Choroid plexus epithelial cell (primary cell): ENCODE measurements at regions not wholly inside any gene's neighbourhood (a gene's known extent, or its start where the extent isn't known, plus 50 kb on each side); places are given as distances from the start of the nearest gene placed in this dataset.

Experiments
- DNase-seq: peaks from one replicate; pipeline ENCODE4 v3.0.0-alpha.2; 2010; ENCODE audit warnings: low read depth
- H3K4me3 ChIP-seq: 2 replicates; pipeline ENCODE4 v1.5.1; 2011; ENCODE audit warnings: low read depth, mild to moderate bottlenecking, control low read depth, low read length, moderate library complexity
- CTCF ChIP-seq: conservative IDR thresholded peaks from 2 replicates; pipeline ENCODE4 v1.5.1; 2011; ENCODE audit warnings: low read depth, mild to moderate bottlenecking, control low read depth, inconsistent platforms, low read length, moderate library complexity

- TF ChIP-seq CTCF = no peak
- no peak for DNase-seq
- no peak overlapping the region for H3K4me3 ChIP-seq
Observed at GRCh38 chr2:190802626-190803209, 77.9 kb upstream of the GLS start.

- peak; percentile 64 for TF ChIP-seq CTCF
- no peak overlapping the region for H3K4me3 ChIP-seq
- DNase-seq = peak; percentile 68
Observed at GRCh38 chr2:190804182-190804795, 76.3 kb upstream of the GLS start.

GRCh38 chr2:190805126-190805525 is 75.5 kb upstream of the GLS start:
- DNase-seq = no peak
- TF ChIP-seq CTCF = no peak

GRCh38 chr2:190805843-190806242 is 74.8 kb upstream of the GLS start:
- TF ChIP-seq CTCF = no peak
- H3K4me3 ChIP-seq = no peak overlapping the region
- no peak for DNase-seq

More at GRCh38 chr2:190805126-190805525, 75.5 kb upstream of the GLS start:
- H3K4me3 ChIP-seq = no peak overlapping the region

GRCh38 chr2:190807886-190808285 is 72.7 kb upstream of the GLS start:
- TF ChIP-seq CTCF = no peak

GRCh38 chr2:190809139-190809764 is 71.4 kb upstream of the GLS start:
- no peak overlapping the region for H3K4me3 ChIP-seq
- TF ChIP-seq CTCF = no peak
- DNase-seq = no peak

More at GRCh38 chr2:190807886-190808285, 72.7 kb upstream of the GLS start:
- no peak for DNase-seq
- H3K4me3 ChIP-seq = no peak overlapping the region
